GM23338 (cell line): ENCODE measurements at regions not wholly inside any gene's neighbourhood (a gene's known extent, or its start where the extent isn't known, plus 50 kb on each side); places are given as distances from the start of the nearest gene placed in this dataset.

ENCODE experiments used
- ATAC-seq: fragments of 200-7000 bp; cut with Tn5 transposase; 3 replicates; pipeline ENCODE4 v1.9.1; 2020
- DNase-seq: peaks from one replicate; pipeline ENCODE4 v3.0.0-alpha.2; 2015; ENCODE audit warnings: low spot score
- H2AFZ ChIP-seq: fragments of 200-600 bp; sonication (generic); 2 replicates; pipeline ENCODE4 v1.8.0; 2016; ENCODE audit warnings: antibody characterized with exemption, mild to moderate bottlenecking, moderate library complexity
- H3F3A ChIP-seq: fragments of 200-600 bp; sonication (generic); replicated peaks from 2 replicates; pipeline ENCODE4 v1.8.0; 2017; ENCODE audit warnings: antibody characterized with exemption, mixed run types, low read depth
- H3K27ac ChIP-seq: fragments of 200-600 bp; sonication (generic); 2 replicates; pipeline ENCODE4 v1.6.1; 2016; ENCODE audit warnings: low read depth
- H3K27me3 ChIP-seq: fragments of 200-600 bp; sonication (generic); 2 replicates; pipeline ENCODE4 v1.8.0; 2016; ENCODE audit warnings: mild to moderate bottlenecking, mixed run types, moderate library complexity; ENCODE audit not compliant: insufficient read depth
- H3K36me3 ChIP-seq: fragments of 200-600 bp; sonication (generic); 2 replicates; pipeline ENCODE4 v1.8.0; 2016; ENCODE audit warnings: mild to moderate bottlenecking; ENCODE audit not compliant: insufficient read depth
- H3K4me1 ChIP-seq: fragments of 200-600 bp; sonication (generic); 2 replicates; pipeline ENCODE4 v1.8.0; 2016; ENCODE audit warnings: mild to moderate bottlenecking, moderate library complexity; ENCODE audit not compliant: insufficient read depth
- H3K4me2 ChIP-seq: fragments of 200-600 bp; sonication (generic); 2 replicates; pipeline ENCODE4 v1.7.1; 2017; ENCODE audit warnings: mixed run types
- H3K4me3 ChIP-seq: fragments of 200-600 bp; sonication (generic); 2 replicates; pipeline ENCODE4 v1.6.1; 2016; ENCODE audit warnings: mixed run types
- H3K79me2 ChIP-seq: fragments of 200-600 bp; sonication (generic); replicated peaks from 2 replicates; pipeline ENCODE4 v1.8.0; 2017; ENCODE audit warnings: mild to moderate bottlenecking; ENCODE audit not compliant: insufficient read depth
- H3K9me2 ChIP-seq: fragments of 200-600 bp; sonication (generic); 2 replicates; pipeline ENCODE4 v1.8.0; 2017; ENCODE audit not compliant: insufficient read depth
- H4K20me1 ChIP-seq: fragments of 200-600 bp; sonication (generic); replicated peaks from 2 replicates; pipeline ENCODE4 v1.8.0; 2017; ENCODE audit warnings: mild to moderate bottlenecking; ENCODE audit not compliant: insufficient read depth
- H3K27ac Mint-ChIP-seq: 2 replicates; pipeline ENCODE4 v1.8.0; 2020; ENCODE audit warnings: inconsistent platforms, mild to moderate bottlenecking, moderate library complexity, mixed read lengths
- H3K27me3 Mint-ChIP-seq: 3 replicates; pipeline ENCODE4 v1.8.0; 2022; ENCODE audit warnings: low read depth, mild to moderate bottlenecking, moderate library complexity, mixed read lengths, inconsistent platforms; ENCODE audit not compliant: insufficient read depth, poor library complexity
- H3K36me3 Mint-ChIP-seq: 3 replicates; pipeline ENCODE4 v1.8.0; 2021; ENCODE audit warnings: low read depth, mild to moderate bottlenecking, inconsistent platforms, moderate library complexity, mixed read lengths
- H3K4me1 Mint-ChIP-seq: 3 replicates; pipeline ENCODE4 v1.8.0; 2020; ENCODE audit warnings: mild to moderate bottlenecking, inconsistent platforms, mixed read lengths
- H3K4me3 Mint-ChIP-seq: 3 replicates; pipeline ENCODE4 v1.8.0; 2021; ENCODE audit warnings: moderate library complexity, mild to moderate bottlenecking, inconsistent platforms, mixed read lengths
- H3K9me3 Mint-ChIP-seq: 3 replicates; pipeline ENCODE4 v1.8.0; 2020; ENCODE audit warnings: moderate library complexity, mild to moderate bottlenecking, inconsistent platforms, mixed read lengths
- CTCF ChIP-seq, 2 experiments: fragments of 200-600 bp in 1 of 2; sonication (generic) in 1 of 2; conservative IDR thresholded peaks; 2 replicates each; pipeline versions ENCODE4 v1.5.1 to v1.6.1; 2016 to 2017; ENCODE audit warnings: antibody characterized with exemption in 2 of 2, low read depth in 2 of 2, mild to moderate bottlenecking in 2 of 2, moderate library complexity in 1 of 2
- EZH2 ChIP-seq: fragments of 200-600 bp; sonication (generic); IDR thresholded peaks from one replicate; pipeline ENCODE4 v1.8.0; 2017; ENCODE audit warnings: antibody characterized with exemption, mild to moderate bottlenecking, low read depth; ENCODE audit not compliant: unreplicated experiment
- JUNB ChIP-seq: IDR thresholded peaks from one replicate; pipeline ENCODE4 v1.6.1; 2016; ENCODE audit warnings: antibody characterized with exemption; ENCODE audit not compliant: unreplicated experiment
- POLR2AphosphoS5 ChIP-seq: IDR thresholded peaks from 2 replicates; pipeline ENCODE4 v1.6.1; 2016; ENCODE audit warnings: antibody characterized with exemption, low read depth
- REST ChIP-seq: IDR thresholded peaks from one replicate; pipeline ENCODE4 v1.6.1; 2018; ENCODE audit warnings: antibody characterized with exemption; ENCODE audit not compliant: unreplicated experiment
- STAT1 ChIP-seq: IDR thresholded peaks from one replicate; pipeline ENCODE4 v1.6.1; 2016; ENCODE audit warnings: antibody characterized with exemption; ENCODE audit not compliant: unreplicated experiment
- ZNF331 ChIP-seq: fragments of 250-450 bp; sonication (Bioruptor Pico); IDR thresholded peaks from 2 replicates; pipeline ENCODE4 v1.5.0; 2020; ENCODE audit warnings: low read depth, mild to moderate bottlenecking, moderate library complexity

- Histone ChIP-seq H3K4me3 (no peak overlapping the region), H3K4me2 (no peak overlapping the region), H3K79me2 (no peaks in the 10 kb centered on the region), H3K36me3 (no peaks in the 10 kb centered on the region), H3K27me3 (no peaks in the 10 kb centered on the region), H2AFZ (no peak overlapping the region), H4K20me1 (no peaks in the 10 kb centered on the region), H3K4me1 (no peaks in the 10 kb centered on the region), H3K9me2 (0 out of 2 replicates have a peak, but pooled peaks cover 3% of the 10 kb centered on the region), H3K27ac (no peak overlapping the region), H3F3A (no peaks in the 10 kb centered on the region)
- Mint-ChIP-seq H3K9me3 (peaks cover 6% of the 10 kb centered on the region; the same call in 1 of the 3 replicates), H3K27me3 (peaks cover 1% of the 10 kb centered on the region), H3K27ac (no peak overlapping the region), H3K36me3 (peaks cover 3% of the 10 kb centered on the region; the same call in 1 of the 3 replicates), H3K4me1 (no peaks in the 10 kb centered on the region), H3K4me3 (no peak overlapping the region)
- TF ChIP-seq CTCF (conservative IDR thresholded peaks at IDR 0.05; ENCODE audit: low read depth in 2 of 2) (no peak), EZH2 (no peak), REST (no peak), STAT1 (no peak), POLR2AphosphoS5 (no peak)
- ATAC-seq (no peak), DNase-seq (no peak)
These were observed 431.0 kb downstream of the MED13L start for GRCh38 chr12:115846516-115846915.

- H3K27ac ChIP-seq = no peak overlapping the region
- TF ChIP-seq JUNB (no peak), ZNF331 (CRISPR knock-in tag) (no peak), CTCF (conservative IDR thresholded peaks at IDR 0.05; ENCODE audit: low read depth in 2 of 2) (no peak)
- no peak overlapping the region for H3K4me3 ChIP-seq
- H3K9me2 ChIP-seq = no peaks in the 10 kb centered on the region
- H3F3A ChIP-seq = no peaks in the 10 kb centered on the region
- DNase-seq (no peak), ATAC-seq (no peak)
- peaks cover 3% of the 10 kb centered on the region for H3K27me3 Mint-ChIP-seq
- no peaks in the 10 kb centered on the region for H4K20me1 ChIP-seq
- no peaks in the 10 kb centered on the region for H3K27me3 ChIP-seq
- H3K4me3 Mint-ChIP-seq = no peak overlapping the region
- no peaks in the 10 kb centered on the region for H3K4me1 Mint-ChIP-seq
- no peaks in the 10 kb centered on the region for H3K79me2 ChIP-seq
- H3K36me3 Mint-ChIP-seq = no peaks in the 10 kb centered on the region
- no peak overlapping the region for H3K4me2 ChIP-seq
- no peak overlapping the region for H2AFZ ChIP-seq
- no peaks in the 10 kb centered on the region for H3K36me3 ChIP-seq
- H3K27ac Mint-ChIP-seq = no peak overlapping the region
- H3K4me1 ChIP-seq = no peaks in the 10 kb centered on the region
- H3K9me3 Mint-ChIP-seq = no peaks in the 10 kb centered on the region; the same call in 2 of the 3 replicates
These were observed 437.3 kb downstream of the MED13L start for GRCh38 chr12:115840159-115840558.
